ENCODE measurements at regions not wholly inside any gene's neighbourhood (a gene's known extent, or its start where the extent isn't known, plus 50 kb on each side); places are given as distances from the start of the nearest gene placed in this dataset.

- TF ChIP-seq CTCF (IDR thresholded peaks at IDR 0.05) (no peak), POLR2A (IDR thresholded peaks at IDR 0.05) (no peak)
Observed at GRCh38 chr3:6771171-6771570, 89.7 kb upstream of the GRM7 start.
